Erythroblast (primary cell): ENCODE measurements at regions not wholly inside any gene's neighbourhood (a gene's known extent, or its start where the extent isn't known, plus 50 kb on each side); places are given as distances from the start of the nearest gene placed in this dataset.

Experiments
- DNase-seq, 2 experiments: peaks; one replicate each; lab custom pipeline; 2025; lab: John Stamatoyannopoulos, UW
- GATA1 ChIP-seq: IDR thresholded peaks from 2 replicates; pipeline ENCODE4 v1.6.1; 2011; ENCODE audit warnings: low read depth, mild to moderate bottlenecking, control low read depth, low read length, moderate library complexity
- POLR2A ChIP-seq: IDR thresholded peaks from 2 replicates; pipeline ENCODE4 v1.6.1; 2011; ENCODE audit warnings: mild to moderate bottlenecking, low read length

DNA sequence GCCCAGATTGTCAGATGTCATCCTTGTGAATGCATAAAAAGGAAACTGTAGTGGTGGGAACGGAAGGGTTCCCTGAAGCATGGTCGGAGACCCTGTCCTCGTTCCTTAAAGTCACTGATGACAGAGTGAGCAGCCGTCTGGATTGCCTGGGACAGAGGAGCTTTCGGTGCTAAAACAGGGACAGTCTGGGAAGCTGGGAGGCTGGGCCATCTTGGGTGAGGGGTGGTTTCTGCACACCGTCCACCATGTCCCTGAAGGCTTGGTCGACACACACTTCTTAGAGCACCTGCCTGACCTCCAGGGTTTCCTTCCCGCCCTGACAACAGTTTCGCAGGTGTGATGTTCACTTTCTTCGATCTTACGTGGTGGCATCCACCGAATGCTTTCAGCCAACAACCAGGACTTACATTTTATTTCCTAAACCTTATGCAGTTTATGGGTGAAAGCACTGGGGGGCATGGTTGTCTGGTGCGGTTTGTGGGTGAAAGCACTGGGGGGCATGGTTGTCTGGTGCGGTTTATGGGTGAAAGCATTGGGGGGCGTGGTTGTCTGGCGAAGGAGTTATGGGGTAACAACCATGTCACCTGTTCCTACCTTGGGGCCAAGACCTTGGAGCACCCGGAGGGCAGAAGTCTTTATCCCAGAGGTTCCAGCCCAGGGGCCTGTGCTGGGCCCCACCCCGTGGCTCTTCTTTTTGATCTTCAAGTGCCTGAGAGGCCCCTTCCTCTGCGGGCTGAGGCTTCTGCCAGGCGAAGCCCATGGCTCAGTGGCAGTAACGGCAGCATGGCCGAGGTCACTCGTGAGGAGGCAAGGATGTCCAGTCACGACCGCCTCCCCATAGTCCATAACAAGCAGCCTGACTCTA lies 81.7 kb upstream of the FRMD1 start:
- no peak for DNase-seq
- TF ChIP-seq POLR2A (no peak), GATA1 (no peak)

DNA sequence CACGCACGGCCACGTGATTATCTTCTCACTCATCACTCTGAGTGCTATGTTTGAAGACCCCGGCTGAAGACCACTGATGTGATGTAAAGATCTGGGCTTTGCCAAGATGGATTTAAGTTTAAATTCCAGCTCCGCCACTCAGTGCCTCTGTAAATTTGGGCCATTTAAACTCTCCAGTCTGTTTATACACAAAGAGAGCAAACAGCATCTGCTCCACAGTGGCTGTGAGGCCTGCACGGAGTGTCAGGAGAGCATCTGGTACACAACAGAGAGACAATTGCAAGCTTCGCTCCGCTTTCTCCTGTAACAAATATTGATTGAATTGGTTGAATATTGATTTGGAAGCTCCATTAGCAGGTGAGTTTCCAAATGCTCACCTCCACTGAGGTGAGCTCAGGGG lies 80.5 kb upstream of the FRMD1 start:
- DNase-seq: no peak
- TF ChIP-seq GATA1 (no peak), POLR2A (no peak)

DNA sequence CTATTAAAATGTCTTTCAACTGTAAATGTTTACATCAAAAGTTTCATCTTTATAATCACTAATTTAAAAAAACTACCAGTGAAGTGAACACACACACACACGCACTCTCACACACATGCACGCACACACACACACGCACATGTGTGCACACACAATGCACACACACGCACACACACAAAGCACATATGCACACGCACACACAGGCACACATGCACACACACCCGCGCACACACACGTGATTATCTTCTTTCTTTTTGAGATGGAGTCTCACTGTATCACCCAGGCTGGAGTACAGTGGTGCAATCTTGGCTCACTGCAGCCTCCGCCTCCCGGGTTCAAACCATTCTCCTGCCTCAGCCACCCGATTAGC lies 80.0 kb upstream of the FRMD1 start:
- no peak for TF ChIP-seq POLR2A
- TF ChIP-seq GATA1: no peak
- no peak for DNase-seq

DNA sequence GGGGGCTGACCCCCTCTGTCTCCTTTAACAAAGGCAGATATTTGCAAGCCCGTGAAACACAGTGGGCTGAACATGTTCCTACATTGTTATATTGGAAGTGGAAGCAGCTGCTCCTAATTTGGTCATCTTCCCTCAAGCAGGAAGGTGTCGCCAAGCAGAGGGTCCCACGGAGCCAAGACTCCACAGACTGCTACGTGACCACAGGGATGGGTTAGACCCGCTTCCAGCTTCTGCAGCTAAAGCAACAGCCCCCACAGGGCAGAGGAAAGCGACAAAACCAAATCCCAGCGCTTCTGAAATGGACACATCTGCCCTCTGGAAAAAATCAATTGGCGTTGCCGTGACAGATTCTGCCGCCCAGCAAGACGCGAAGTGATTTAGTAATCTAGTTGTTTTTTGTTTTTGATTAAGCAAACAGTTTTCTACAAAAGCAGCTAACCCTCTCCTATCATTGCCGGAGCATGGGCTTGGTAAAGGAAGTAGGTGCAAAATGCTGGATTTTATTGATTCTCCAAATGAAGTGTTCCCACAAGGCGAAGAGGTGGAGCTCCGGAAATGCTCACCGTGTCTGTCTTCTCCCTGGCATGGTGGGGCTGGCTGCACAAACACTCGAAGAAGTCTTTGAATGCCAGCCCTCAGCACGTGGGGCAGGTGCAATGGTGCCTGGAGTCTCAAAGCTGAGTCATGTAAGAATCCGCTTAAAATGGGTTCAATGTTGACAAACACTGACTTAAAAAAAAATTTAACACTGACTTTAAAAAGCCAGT lies 79.4 kb upstream of the FRMD1 start:
- TF ChIP-seq GATA1: no peak
- no peak for TF ChIP-seq POLR2A
- no peak for DNase-seq

DNA sequence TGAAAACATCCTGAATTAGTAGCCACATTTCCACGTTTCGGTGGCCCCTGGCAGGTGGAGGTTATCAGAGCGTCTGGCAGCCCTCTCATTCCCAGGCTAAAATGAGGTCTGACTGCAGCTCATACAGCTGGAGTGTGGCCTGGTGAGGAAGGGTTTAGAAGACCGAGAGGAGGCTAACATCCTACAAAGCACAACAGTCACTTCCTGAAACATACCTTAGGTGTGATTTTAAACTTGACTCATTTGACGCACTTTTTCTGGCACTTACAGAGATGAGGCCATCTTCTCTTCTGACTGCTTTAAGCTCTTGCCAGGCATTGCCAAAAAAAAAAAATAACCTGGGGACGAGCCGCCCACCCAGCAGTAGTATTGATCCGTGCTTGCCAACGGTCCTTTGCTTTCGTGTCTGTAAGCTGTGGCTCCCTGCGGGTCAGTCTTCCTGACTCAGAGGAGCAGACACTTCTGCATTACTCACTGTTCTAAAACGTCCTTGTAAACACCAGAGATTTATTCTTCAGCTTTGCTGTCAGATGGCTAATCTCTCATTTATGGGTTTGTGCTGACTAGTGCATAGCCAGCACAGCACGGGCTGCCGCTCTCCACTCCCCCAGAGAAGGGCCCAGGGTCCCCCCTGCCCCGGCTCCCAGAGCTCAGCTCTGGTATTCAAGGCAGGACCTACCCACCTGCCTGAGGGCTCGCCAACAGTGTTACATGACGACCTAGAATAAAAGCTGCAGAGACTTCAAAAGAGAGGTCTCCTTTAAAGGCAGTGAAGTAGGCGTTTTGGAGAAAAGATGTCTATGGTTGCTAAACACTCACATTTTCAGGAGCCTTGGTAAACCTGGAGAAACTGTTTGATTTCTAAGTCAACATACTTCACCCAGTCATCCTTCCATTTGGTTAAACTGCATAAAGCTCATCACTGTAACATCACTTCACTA lies 78.5 kb upstream of the FRMD1 start:
- TF ChIP-seq GATA1 (no peak), POLR2A (no peak)
- DNase-seq: no peak

DNA sequence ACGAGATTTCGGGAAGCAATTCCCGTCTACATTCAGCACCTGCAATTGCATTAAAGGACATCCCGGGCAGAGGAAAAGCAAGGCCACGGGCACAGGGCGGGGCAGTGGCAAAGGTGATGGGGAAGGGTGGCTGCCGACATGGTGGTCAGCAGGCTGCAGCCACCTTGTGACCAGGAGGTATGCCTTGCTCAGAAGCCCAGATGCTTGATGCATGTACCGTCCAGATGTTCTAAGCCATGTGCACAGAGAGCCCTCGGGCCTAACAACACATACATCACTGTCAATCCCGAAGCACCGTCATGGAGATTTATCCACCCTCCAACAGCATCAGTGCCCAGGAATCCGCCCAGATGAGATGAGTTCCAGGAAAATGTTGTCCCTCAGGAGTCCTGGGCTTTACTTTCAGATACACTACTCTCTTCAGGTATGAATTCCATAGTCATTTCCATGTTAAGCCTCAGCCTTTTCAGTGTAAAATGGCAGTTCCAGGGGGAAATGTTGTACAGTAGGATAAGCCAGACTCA lies 77.8 kb upstream of the FRMD1 start:
- TF ChIP-seq POLR2A (no peak), GATA1 (no peak)
- DNase-seq: no peak

DNA sequence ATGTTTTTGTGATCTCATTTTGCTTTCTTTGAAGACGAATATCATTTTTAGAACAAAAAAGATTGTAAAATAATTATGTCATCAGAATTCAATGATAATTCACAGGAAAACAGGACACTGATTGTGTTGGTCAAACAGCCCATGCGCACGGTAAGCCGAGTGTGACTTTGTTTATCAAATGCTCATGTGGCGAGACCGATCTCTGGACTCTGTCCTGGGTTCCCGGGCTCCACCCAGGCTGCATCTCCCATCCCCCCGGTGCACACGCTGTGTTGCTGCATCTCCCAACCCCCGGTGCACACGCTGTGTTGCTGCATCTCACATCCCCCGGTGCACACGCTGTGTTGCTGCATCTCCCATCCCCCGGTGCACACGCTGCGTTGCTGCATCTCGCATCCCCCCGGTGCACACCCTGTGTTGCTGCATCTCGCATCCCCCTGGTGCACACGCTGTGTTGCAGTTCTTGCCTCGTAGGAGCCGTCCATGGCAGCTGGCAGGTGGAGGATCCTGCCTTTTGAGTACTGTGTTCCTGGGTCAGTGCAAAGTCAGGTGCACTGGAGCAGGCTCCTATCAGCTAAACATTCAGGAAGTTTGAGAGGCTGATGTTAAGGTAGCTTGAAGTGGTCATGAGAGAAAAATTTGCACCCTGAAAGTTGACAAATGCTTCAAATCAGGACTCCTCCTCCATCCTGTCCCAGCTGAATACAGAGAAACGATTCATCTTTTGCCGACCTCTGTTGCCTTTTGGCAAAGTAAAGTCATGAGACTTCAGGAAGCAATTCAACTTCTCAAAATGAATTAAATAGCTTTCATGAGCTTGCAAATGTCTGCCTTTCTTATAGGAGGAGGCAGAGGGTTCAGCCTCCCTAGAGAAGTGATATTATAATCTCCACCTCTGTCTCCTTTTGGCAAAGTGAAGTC lies 77.1 kb upstream of the FRMD1 start:
- no peak for TF ChIP-seq GATA1
- no peak for TF ChIP-seq POLR2A
- DNase-seq: no peak

DNA sequence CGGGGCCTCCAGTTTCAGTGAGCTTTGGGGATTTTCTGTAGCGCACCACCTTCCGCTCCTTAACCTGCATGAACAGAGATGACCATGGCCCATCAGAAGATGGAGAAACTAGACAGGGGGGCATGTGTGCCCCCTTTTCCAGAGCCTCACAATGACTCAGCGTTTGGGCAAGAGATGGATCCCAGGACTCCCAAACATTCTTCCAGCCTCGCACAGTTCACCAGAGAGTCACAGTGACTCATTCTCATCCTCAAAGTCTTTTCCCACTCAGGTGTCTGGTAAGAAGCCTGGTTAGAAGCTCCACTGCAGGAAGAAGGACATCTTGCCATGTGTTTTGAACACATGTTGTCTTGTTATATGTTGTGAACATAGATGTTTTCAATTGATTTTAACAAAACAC lies 76.2 kb upstream of the FRMD1 start:
- no peak for DNase-seq
- TF ChIP-seq GATA1 (no peak), POLR2A (no peak)

DNA sequence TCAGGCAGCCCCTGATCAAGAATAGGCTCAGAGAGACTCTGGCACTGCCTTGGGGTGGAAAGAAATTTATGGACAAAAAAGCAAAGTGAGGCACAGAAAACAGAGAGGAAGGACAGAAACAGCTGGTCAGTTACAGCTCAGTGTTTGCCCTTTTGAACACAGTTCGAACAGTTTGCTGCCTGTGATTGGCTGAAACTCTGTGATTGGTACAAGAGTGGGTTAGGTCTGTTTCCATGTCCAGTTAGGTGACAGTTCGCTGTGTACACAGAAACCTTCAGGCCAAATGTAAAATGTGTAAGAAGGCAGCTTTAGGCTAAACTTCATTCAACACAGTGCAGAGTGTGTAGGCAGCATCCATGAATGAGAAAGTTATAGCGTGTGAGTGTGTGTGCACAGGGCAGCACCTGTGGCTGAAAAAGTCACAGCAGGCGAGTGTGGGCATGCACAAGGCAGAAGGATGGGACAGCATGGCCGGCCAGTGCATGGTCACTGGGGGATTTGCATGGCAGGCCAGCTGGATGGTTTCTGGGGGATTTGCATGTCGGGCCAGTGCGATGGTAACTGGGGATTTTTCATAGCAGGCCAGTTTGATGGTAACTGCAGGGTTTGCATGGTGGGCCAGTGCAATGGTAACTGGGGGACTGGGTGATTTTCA lies 75.4 kb upstream of the FRMD1 start:
- no peak for DNase-seq
- TF ChIP-seq GATA1: no peak
- TF ChIP-seq POLR2A: no peak

DNA sequence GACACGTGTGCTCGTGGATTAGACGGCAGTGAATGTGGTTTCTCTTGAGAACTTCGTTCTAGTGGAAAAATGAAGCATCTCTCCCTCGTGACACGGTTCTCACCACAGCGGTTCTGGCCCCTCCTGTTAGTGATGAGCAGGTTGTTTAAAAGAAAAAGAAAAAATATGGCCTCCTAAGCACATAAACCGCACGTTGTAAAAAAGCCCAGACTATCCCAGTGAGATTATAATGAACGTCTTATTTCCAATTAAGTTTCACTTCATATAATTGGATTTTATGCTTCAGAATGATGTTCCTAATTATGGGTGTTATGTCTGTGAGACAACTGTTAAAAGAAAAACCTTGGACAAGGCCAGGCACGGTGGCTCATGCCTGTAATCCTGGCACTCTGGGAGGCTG lies 74.5 kb upstream of the FRMD1 start:
- no peak for TF ChIP-seq POLR2A
- no peak for TF ChIP-seq GATA1
- no peak for DNase-seq

DNA sequence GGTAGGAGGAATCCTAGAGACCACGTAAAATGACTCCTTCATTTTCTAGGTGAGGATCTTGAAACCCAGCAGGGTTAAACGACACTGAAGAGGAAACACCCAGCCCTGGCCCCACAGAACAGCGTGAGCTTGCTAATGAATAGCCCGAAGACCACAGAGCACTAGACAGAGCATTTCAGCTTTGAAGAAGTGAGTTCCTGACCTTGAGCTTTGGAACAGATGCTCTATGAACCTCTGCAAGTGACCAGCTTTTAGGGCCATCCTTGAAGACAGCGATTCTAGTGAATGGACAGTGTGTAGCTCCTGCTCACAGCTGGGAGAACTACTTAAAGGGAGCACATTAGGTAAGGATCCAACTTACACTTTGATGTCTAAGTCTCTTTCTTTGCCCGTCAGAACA lies 74.0 kb upstream of the FRMD1 start:
- no peak for DNase-seq
- TF ChIP-seq POLR2A (no peak), GATA1 (no peak)
